Right lobe of liver (tissue), 4 donors: ENCODE measurements at regions not wholly inside any gene's neighbourhood (a gene's known extent, or its start where the extent isn't known, plus 50 kb on each side); places are given as distances from the start of the nearest gene placed in this dataset.

ENCODE experiments used
- CTCF ChIP-seq, 4 donors: fragments of 200-600 bp in 3 of 4; fragments of 450-650 bp in 1 of 4; IDR thresholded peaks; one replicate each; pipeline versions ENCODE4 v1.5.1 to v1.8.0; 2016 to 2022; ENCODE audit warnings: antibody characterized with exemption in 4 of 4, mild to moderate bottlenecking in 2 of 4
- POLR2A ChIP-seq: fragments of 450-650 bp; IDR thresholded peaks from one replicate; pipeline ENCODE4 v1.6.1; 2017; ENCODE audit warnings: antibody characterized with exemption, mild to moderate bottlenecking
- donor health status: DM: no; HTN: no; CAD: no.
- donor health status: DM: no; HTN: no; CAD: no.
- donor health status: DM: no; HTN: yes; CAD: no.

GRCh38 chr9:19938990-19939733 lies 150.3 kb upstream of the SLC24A2 start:
- TF ChIP-seq CTCF (IDR thresholded peaks at IDR 0.05) (no peak), POLR2A (no peak)
